Ishikawa (cell line): ENCODE measurements at regions not wholly inside any gene's neighbourhood (a gene's known extent, or its start where the extent isn't known, plus 50 kb on each side); places are given as distances from the start of the nearest gene placed in this dataset.

Experiments used
- CEBPB ChIP-seq: IDR thresholded peaks from 2 replicates; pipeline ENCODE4 v1.6.1; 2012
- CREB1 ChIP-seq: IDR thresholded peaks from 2 replicates; pipeline ENCODE4 v1.6.1; 2012; ENCODE audit warnings: low read depth
- EGR1 ChIP-seq: IDR thresholded peaks from 2 replicates; pipeline ENCODE4 v1.6.1; 2012
- EP300 ChIP-seq: IDR thresholded peaks from 2 replicates; pipeline ENCODE4 v1.6.1; 2012; ENCODE audit warnings: borderline replicate concordance
- FOXM1 ChIP-seq: IDR thresholded peaks from 2 replicates; pipeline ENCODE4 v1.6.1; 2012; ENCODE audit warnings: low read depth, borderline replicate concordance
- MAX ChIP-seq: IDR thresholded peaks from 2 replicates; pipeline ENCODE4 v1.6.1; 2012
- NFIC ChIP-seq: IDR thresholded peaks from 2 replicates; pipeline ENCODE4 v1.6.1; 2012
- RAD21 ChIP-seq: IDR thresholded peaks from 2 replicates; pipeline ENCODE4 v1.6.1; 2012; ENCODE audit warnings: low read depth
- REST ChIP-seq: IDR thresholded peaks from 2 replicates; pipeline ENCODE4 v1.6.1; 2012; ENCODE audit warnings: low read depth, mild to moderate bottlenecking
- TAF1 ChIP-seq: IDR thresholded peaks from 2 replicates; pipeline ENCODE4 v1.6.1; 2012; ENCODE audit warnings: low read depth, mild to moderate bottlenecking
- TCF12 ChIP-seq: IDR thresholded peaks from 2 replicates; pipeline ENCODE4 v1.6.1; 2012; ENCODE audit warnings: low read depth
- TEAD4 ChIP-seq: IDR thresholded peaks from 2 replicates; pipeline ENCODE4 v1.6.1; 2012
- USF1 ChIP-seq: IDR thresholded peaks from 2 replicates; pipeline ENCODE4 v1.6.1; 2012
- YY1 ChIP-seq: IDR thresholded peaks from 2 replicates; pipeline ENCODE4 v1.6.1; 2012; ENCODE audit warnings: low read depth
- ZBTB7A ChIP-seq: IDR thresholded peaks from 2 replicates; pipeline ENCODE4 v1.6.1; 2012; ENCODE audit warnings: low read depth

- no peak for TF ChIP-seq CREB1
- no peak for TF ChIP-seq TCF12
- TF ChIP-seq YY1: no peak
- TF ChIP-seq ZBTB7A: no peak
- no peak for TF ChIP-seq USF1
- no peak for TF ChIP-seq CEBPB
- TF ChIP-seq NFIC: no peak
Observed at GRCh38 chr2:6421888-6422287, 443.8 kb downstream of the CMPK2 start.

DNA sequence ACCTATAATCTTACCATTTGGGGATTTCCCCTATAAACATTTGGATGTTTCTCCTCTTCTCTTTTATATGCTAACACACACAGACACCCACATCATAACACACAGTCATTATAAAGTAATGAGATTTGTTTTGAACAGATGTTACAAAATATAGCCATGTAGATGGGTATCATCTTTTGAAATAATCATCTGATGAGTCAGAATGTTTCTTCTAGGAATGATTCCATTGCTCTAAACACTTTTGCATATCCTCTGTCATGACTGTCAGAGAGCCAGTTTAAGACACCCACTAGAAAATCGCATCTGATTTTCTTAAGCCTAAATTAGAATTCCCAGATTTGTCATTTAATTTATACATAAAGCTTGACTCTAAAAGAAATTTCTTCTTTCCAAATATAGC lies 442.6 kb downstream of the CMPK2 start:
- TF ChIP-seq EP300 (no peak), ZBTB7A (no peak), CEBPB (no peak), NFIC (no peak), REST (no peak), MAX (no peak), TEAD4 (no peak), USF1 (no peak), TCF12 (no peak), EGR1 (no peak), RAD21 (no peak), FOXM1 (no peak), YY1 (no peak), TAF1 (no peak), CREB1 (no peak)

- no peak for TF ChIP-seq FOXM1
- TF ChIP-seq NFIC: no peak
- TF ChIP-seq TEAD4: no peak
- TF ChIP-seq CREB1: no peak
- TF ChIP-seq REST: no peak
- no peak for TF ChIP-seq USF1
- no peak for TF ChIP-seq MAX
- TF ChIP-seq TCF12: no peak
Observed at GRCh38 chr2:6423944-6424343, 441.8 kb downstream of the CMPK2 start.

GRCh38 chr2:6425032-6425431 lies 440.7 kb downstream of the CMPK2 start:
- TF ChIP-seq EP300 (no peak), CREB1 (no peak), MAX (no peak), RAD21 (no peak), FOXM1 (no peak), NFIC (no peak), TAF1 (no peak)

DNA sequence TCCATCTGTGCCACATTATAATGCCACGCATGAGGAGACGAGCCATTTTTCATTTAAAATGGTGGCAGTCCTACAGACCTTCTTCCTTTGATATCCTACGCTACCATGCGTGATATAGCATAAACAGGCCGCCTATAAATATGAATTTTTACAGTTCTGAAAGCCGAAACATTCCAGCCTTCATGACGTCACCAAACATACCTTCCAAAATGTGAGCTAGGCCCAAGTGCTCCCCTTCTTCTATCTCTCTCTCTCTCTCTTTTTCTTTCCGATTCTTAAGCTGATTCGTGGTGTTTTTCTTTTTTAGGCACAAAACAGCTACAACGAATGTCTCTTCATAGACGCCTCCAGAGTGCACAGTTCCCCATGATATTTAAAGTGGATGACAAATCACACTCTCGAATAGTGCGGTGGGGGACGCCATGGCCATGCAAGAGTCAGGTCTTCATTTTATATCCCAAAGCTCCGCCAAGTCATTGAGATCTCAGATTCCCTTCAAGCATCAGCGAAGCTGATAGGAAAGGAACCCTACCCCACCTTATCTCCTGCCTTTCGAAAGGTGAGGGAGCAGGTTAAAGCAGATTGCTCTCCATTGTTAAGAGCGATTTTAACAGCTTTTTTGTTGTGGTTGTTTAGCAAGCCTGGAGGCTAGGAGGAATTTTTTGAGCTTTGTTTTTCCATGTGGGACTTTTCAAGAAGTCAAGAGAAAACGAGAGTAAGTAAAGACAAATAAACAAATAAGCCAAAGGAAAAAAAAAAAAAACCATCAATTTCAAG lies 436.3 kb downstream of the CMPK2 start:
- TF ChIP-seq TCF12: no peak
- no peak for TF ChIP-seq ZBTB7A
- no peak for TF ChIP-seq REST
- no peak for TF ChIP-seq TAF1
- no peak for TF ChIP-seq MAX
- TF ChIP-seq EGR1: no peak
- no peak for TF ChIP-seq CREB1
- no peak for TF ChIP-seq USF1
- TF ChIP-seq TEAD4: no peak
- TF ChIP-seq YY1: no peak
- TF ChIP-seq EP300: no peak
